ENCODE measurements at regions not wholly inside any gene's neighbourhood (a gene's known extent, or its start where the extent isn't known, plus 50 kb on each side); places are given as distances from the start of the nearest gene placed in this dataset.

GRCh38 chr7:35553519-35553918 lies 141.4 kb downstream of the HERPUD2 start:
- no peak for TF ChIP-seq ZNF274 (IDR thresholded peaks at IDR 0.05; ENCODE audit: low read depth, low read length)
- no peak for TF ChIP-seq YY1 (IDR thresholded peaks at IDR 0.05; ENCODE audit: insufficient read depth, insufficient read length)

All from NT2/D1 (cell line).